Uterus (tissue), 2 donors: ENCODE measurements at regions not wholly inside any gene's neighbourhood (a gene's known extent, or its start where the extent isn't known, plus 50 kb on each side); places are given as distances from the start of the nearest gene placed in this dataset.

Source experiments
- POLR2A ChIP-seq, 2 donors: fragments of 450-650 bp; IDR thresholded peaks; one replicate each; pipeline ENCODE4 v1.6.1; 2016; ENCODE audit warnings: antibody characterized with exemption in 2 of 2, mild to moderate bottlenecking in 1 of 2, moderate library complexity in 1 of 2
- TF ChIP-seq, protein P1 (sequence below), 4 experiments: fragments of 200-600 bp in 2 of 4; fragments of 450-650 bp in 2 of 4; sonication (generic) in 2 of 4; IDR thresholded peaks; one replicate each; pipeline ENCODE4 v1.5.1; 2016 to 2019; ENCODE audit warnings: antibody characterized with exemption in 4 of 4, mild to moderate bottlenecking in 2 of 4, moderate library complexity in 1 of 4

GRCh38 chr2:12949406-12949805 lies 232.7 kb downstream of the TRIB2 start:
- TF ChIP-seq, protein P1, sequence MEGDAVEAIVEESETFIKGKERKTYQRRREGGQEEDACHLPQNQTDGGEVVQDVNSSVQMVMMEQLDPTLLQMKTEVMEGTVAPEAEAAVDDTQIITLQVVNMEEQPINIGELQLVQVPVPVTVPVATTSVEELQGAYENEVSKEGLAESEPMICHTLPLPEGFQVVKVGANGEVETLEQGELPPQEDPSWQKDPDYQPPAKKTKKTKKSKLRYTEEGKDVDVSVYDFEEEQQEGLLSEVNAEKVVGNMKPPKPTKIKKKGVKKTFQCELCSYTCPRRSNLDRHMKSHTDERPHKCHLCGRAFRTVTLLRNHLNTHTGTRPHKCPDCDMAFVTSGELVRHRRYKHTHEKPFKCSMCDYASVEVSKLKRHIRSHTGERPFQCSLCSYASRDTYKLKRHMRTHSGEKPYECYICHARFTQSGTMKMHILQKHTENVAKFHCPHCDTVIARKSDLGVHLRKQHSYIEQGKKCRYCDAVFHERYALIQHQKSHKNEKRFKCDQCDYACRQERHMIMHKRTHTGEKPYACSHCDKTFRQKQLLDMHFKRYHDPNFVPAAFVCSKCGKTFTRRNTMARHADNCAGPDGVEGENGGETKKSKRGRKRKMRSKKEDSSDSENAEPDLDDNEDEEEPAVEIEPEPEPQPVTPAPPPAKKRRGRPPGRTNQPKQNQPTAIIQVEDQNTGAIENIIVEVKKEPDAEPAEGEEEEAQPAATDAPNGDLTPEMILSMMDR (IDR thresholded peaks at IDR 0.05), result no peak
- TF ChIP-seq POLR2A (IDR thresholded peaks at IDR 0.05), result no peak
